Stimulated activated CD4-positive, alpha-beta T cell treated with anti-CD3 and anti-CD28 coated beads, Interleukin-15, amount 100 ng/mL, for 1 hour (primary cell): ENCODE measurements at regions not wholly inside any gene's neighbourhood (a gene's known extent, or its start where the extent isn't known, plus 50 kb on each side); places are given as distances from the start of the nearest gene placed in this dataset.
"Not testable (repeated sequence)": the region's sequence is repeated elsewhere in the genome, so short reads cannot be mapped to it uniquely, and the experiment has no call there.

Experiments
- DNase-seq, 2 donors: peaks; one replicate each; pipeline ENCODE4 v3.0.0-alpha.2; 2020; ENCODE audit warnings: low read depth in 1 of 2, low spot score in 1 of 2

GRCh38 chr5:177664737-177665136, 64.8 kb downstream of the B4GALT7 start:
- DNase-seq = not testable (repeated sequence)

DNA sequence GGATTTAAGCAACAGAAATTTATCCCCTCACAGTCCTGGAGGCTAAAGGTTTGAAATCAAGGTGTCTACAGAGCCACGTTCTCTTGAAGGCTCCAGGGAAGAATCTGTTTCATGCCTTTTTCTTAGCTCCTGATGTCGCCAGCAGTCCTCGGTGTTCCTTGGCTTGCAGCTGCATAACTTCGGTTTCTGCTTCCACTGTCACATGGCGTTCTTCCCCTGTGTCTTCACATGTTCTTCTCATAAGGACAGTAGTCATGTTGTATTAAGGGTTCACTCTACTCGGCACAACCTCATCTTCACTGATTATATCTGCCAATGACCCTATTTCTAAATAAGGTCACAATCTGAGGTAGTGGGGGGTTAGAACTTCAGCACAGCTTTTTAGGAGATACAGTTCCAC, 65.2 kb downstream of the B4GALT7 start:
- not testable (repeated sequence) for DNase-seq

DNA sequence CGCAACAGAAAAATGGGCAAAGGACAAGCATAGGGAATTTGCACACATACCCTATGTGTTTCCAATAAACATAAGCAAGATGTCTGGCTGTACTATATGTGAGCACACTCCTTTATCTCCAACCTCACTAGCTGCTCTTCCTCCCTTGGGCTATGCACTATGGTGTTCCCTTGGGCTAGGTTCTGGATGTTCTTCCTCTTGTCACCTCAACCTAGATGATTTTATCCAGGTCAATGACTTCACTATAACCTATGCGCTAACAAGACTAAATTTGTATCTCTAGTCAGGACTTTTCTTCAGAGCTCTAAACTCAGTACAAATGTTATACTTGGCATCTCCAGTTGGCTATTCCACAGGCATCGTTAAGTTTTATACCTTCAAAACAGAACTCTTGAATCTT, 66.0 kb downstream of the B4GALT7 start:
- DNase-seq = not testable (repeated sequence)

DNA sequence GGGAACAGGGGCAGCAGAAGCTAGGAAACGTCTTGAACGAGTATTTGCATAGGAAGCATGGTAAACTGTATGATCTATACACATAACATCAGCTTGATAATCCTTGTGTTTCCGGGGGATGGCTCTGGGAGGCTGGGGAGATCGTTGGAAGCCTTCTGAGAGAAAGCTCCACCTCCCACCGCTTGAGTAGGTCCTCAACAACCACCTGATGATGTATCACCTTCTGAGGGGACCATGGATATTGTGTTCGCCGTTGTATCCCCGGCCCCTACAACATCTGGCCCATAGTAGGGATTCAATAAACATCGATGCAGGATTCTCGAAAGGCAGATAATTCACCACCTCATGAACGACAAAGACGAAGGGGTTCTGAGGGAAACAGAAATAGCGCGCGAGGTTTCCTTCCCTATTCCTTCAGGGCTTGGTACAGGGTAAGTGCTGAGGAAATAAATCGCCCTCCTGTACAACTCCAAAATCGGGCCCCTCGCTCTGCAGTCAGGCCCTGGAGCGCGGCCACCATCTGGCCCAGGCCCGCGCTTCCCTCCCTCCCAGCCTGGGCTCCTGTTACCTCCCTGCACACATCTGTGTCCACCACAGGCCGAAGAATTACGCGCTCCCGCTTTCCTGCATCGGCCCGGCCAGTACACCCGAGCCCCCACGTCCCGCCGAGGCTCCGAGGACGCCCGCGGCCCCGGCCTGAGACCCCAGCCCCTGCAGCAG, 71.3 kb downstream of the B4GALT7 start:
- DNase-seq = not testable (repeated sequence)

DNA sequence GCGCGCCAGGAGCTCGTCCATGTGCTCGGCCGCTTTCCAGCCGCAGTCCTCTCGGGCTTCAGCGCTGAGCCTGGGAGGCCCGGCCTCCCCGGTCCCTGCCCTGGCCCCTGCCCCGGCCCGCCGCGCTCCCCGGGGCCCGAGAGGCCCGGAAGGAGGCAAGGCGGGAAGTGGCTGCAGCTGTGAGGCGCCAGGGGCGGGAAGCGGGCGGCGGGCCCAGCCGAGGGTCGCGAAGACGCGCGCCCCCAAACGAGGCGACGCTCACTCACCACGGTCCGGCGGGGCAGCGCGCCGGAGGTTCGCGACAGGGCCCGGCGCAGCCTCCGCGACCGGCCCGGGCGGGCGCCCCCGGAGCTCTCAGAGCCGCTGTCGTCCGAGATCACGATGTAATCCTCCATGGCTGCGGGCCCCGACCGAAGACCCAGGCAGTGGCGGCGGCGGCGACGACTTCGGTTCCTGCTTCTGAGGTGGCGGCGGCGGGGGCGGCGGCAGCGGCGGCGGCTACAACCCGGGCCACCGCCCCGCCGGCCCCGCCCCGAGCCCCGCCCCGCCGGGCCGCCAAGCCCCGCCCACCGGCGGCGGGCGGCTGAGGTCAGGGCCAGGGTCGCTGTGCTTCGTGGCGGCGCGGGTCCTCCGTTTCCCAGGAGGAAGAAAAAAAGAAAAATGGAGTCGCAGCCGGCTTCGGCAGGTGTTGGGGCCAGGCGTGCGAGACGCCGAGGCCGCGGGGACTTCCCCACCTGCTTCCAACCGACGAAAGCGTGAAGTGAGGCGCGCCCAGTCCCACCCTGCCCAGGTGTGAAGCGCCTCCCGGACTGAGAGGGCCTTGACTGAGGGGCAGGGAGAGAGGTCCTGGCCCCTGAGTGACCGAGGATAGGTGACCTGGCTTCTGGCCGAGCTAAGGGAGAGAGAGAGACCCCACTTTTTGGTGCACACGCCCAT, 72.1 kb downstream of the B4GALT7 start:
- DNase-seq = peak; percentile 57 to 74
